CD14-positive monocyte (primary cell): ENCODE measurements at regions not wholly inside any gene's neighbourhood (a gene's known extent, or its start where the extent isn't known, plus 50 kb on each side); places are given as distances from the start of the nearest gene placed in this dataset.

Experiments used
- DNase-seq, 3 donors: peaks; one replicate each; pipeline ENCODE4 v3.0.0-alpha.2; 2011 to 2022
- H2AFZ ChIP-seq: 2 replicates; pipeline ENCODE4 v1.6.0; 2012; ENCODE audit warnings: mild to moderate bottlenecking, low read depth, low read length, inconsistent platforms; ENCODE audit not compliant: insufficient read depth, poor library complexity, severe bottlenecking
- H3K27ac ChIP-seq, 2 donors: 1 replicate in 1 of 2; 2 replicates in 1 of 2; pipeline ENCODE4 v1.5.1; 2012 to 2013; ENCODE audit warnings: low read length in 2 of 2, control low read depth in 1 of 2, inconsistent platforms in 1 of 2, low read depth in 1 of 2, mild to moderate bottlenecking in 1 of 2
- H3K27me3 ChIP-seq, 2 donors: one replicate each; pipeline versions ENCODE4 v1.6.0 to v1.6.1; 2011 to 2013; ENCODE audit warnings: low read length in 2 of 2; ENCODE audit not compliant: control insufficient read depth in 2 of 2, insufficient read depth in 2 of 2
- H3K36me3 ChIP-seq, 2 donors: replicated peaks in 1 of 2; 1 replicate in 1 of 2; 2 replicates in 1 of 2; pipeline versions ENCODE4 v1.5.1 to v1.6.1; 2012 to 2013; ENCODE audit warnings: low read length in 2 of 2, control low read depth in 1 of 2, inconsistent platforms in 1 of 2, mild to moderate bottlenecking in 1 of 2; ENCODE audit not compliant: insufficient read depth in 2 of 2, control insufficient read depth in 1 of 2
- H3K4me1 ChIP-seq, 2 donors: 1 replicate in 1 of 2; 2 replicates in 1 of 2; pipeline versions ENCODE4 v1.5.1 to v1.6.1; 2012 to 2013; ENCODE audit warnings: low read length in 2 of 2, control low read depth in 1 of 2, inconsistent platforms in 1 of 2, mild to moderate bottlenecking in 1 of 2, moderate library complexity in 1 of 2; ENCODE audit not compliant: insufficient read depth in 2 of 2, control insufficient read depth in 1 of 2
- H3K4me2 ChIP-seq: replicated peaks from 2 replicates; pipeline ENCODE3; 2012; ENCODE audit warnings: low read length, moderate library complexity, mild to moderate bottlenecking; ENCODE audit not compliant: poor library complexity, severe bottlenecking; ENCODE audit errors: extremely low read depth
- H3K4me3 ChIP-seq, 3 experiments: fragments of 200-600 bp in 1 of 3; sonication (generic) in 1 of 3; replicated peaks in 1 of 3; 1 replicate in 2 of 3; 2 replicates in 1 of 3; pipeline ENCODE4 v1.5.1; 2011 to 2013; ENCODE audit warnings: low read length in 3 of 3, mild to moderate bottlenecking in 3 of 3, control low read depth in 2 of 3, low read depth in 2 of 3, inconsistent platforms in 1 of 3, moderate library complexity in 1 of 3
- H3K79me2 ChIP-seq: 2 replicates; pipeline ENCODE4 v1.6.0; 2012; ENCODE audit warnings: mild to moderate bottlenecking, control low read depth, inconsistent platforms, low read length, moderate library complexity; ENCODE audit not compliant: insufficient read depth
- H3K9ac ChIP-seq: 2 replicates; pipeline ENCODE4 v1.6.0; 2017; ENCODE audit warnings: low read length, mild to moderate bottlenecking; ENCODE audit not compliant: insufficient read depth, poor library complexity, severe bottlenecking
- H3K9me3 ChIP-seq, 2 donors: replicated peaks in 1 of 2; 1 replicate in 1 of 2; 2 replicates in 1 of 2; pipeline versions ENCODE4 v1.5.1 to v1.6.1; 2012 to 2013; ENCODE audit warnings: low read length in 2 of 2, control low read depth in 1 of 2; ENCODE audit not compliant: control insufficient read depth in 1 of 2, insufficient read depth in 1 of 2
- H4K20me1 ChIP-seq: 2 replicates; pipeline ENCODE4 v1.6.0; 2012; ENCODE audit warnings: mild to moderate bottlenecking, low read length, control low read depth, moderate library complexity; ENCODE audit not compliant: insufficient read depth
- H3K27ac Mint-ChIP-seq, 7 donors: one replicate each; pipeline ENCODE4 v1.8.0; 2020; ENCODE audit warnings: mild to moderate bottlenecking in 7 of 7, mixed read lengths in 7 of 7, moderate library complexity in 6 of 7, inconsistent platforms in 2 of 7
- H3K27me3 Mint-ChIP-seq, 3 donors: one replicate each; pipeline ENCODE4 v1.8.0; 2021 to 2022; ENCODE audit warnings: low read depth in 3 of 3, mild to moderate bottlenecking in 3 of 3, mixed read lengths in 3 of 3, moderate library complexity in 3 of 3, inconsistent platforms in 1 of 3
- H3K36me3 Mint-ChIP-seq, 2 donors: one replicate each; pipeline ENCODE4 v1.8.0; 2020; ENCODE audit warnings: mixed read lengths in 2 of 2, inconsistent platforms in 1 of 2, mild to moderate bottlenecking in 1 of 2
- H3K4me1 Mint-ChIP-seq: one replicate; pipeline ENCODE4 v1.8.0; 2020; ENCODE audit warnings: mild to moderate bottlenecking, mixed read lengths
- H3K4me3 Mint-ChIP-seq, 2 donors: one replicate each; pipeline ENCODE4 v1.8.0; 2020; ENCODE audit warnings: mild to moderate bottlenecking in 2 of 2, mixed read lengths in 2 of 2, moderate library complexity in 1 of 2
- H3K9me3 Mint-ChIP-seq, 7 donors: one replicate each; pipeline ENCODE4 v1.8.0; 2020 to 2022; ENCODE audit warnings: mixed read lengths in 7 of 7, mild to moderate bottlenecking in 6 of 7, moderate library complexity in 6 of 7, inconsistent platforms in 2 of 7
- CTCF ChIP-seq: fragments of 200-600 bp; IDR thresholded peaks from one replicate; pipeline ENCODE4 v1.8.0; 2022; ENCODE audit warnings: antibody characterized with exemption, mild to moderate bottlenecking
- WGBS: methylation state at CpG from one replicate; pipeline ENCODE4 v1.1.5; 2013; ENCODE audit warnings: missing lambda C conversion rate; ENCODE audit not compliant: insufficient coverage; 5-methylcytosine and 5-hydroxymethylcytosine counted together
- intact Hi-C, 2 donors: fragments of 100-400 bp; cut with micrococcal nuclease; formaldehyde crosslinking; loops; one replicate each; pipeline versions ENCODE4 v1.15.0 to v1.15.1; 2023

GRCh38 chr14:98580131-98580678 lies 691.8 kb downstream of the BCL11B start:
- Histone ChIP-seq H3K27ac (no peak overlapping the region), H3K4me3 (no peak overlapping the region), H4K20me1 (no peaks in the 10 kb centered on the region), H3K9ac (no peak overlapping the region), H3K4me1 (no peaks in the 10 kb centered on the region), H3K27me3 (no peaks in the 10 kb centered on the region), H3K4me2 (no peak overlapping the region), H3K79me2 (no peaks in the 10 kb centered on the region), H2AFZ (no peak overlapping the region), H3K9me3 (no peaks in the 10 kb centered on the region), H3K36me3 (no peaks in the 10 kb centered on the region)
- WGBS: no CpG with 5 or more reads among the region's 3 CpGs
- Mint-ChIP-seq H3K36me3 (no peaks in the 10 kb centered on the region), H3K9me3 (peaks cover 0 to 7% (median 3%) of the 10 kb centered on the region in 7 donors), H3K4me3 (no peak overlapping the region), H3K4me1 (no peaks in the 10 kb centered on the region), H3K27ac (no peak overlapping the region), H3K27me3 (peaks cover 0 to 3% (median 2%) of the 10 kb centered on the region in 3 donors)
- DNase-seq: no peak
- intact Hi-C loops: no loop called here
- TF ChIP-seq CTCF: no peak

GRCh38 chr14:98582276-98582675 lies 689.7 kb downstream of the BCL11B start:
- Histone ChIP-seq H3K27me3 (no peaks in the 10 kb centered on the region), H3K4me2 (no peak overlapping the region), H3K4me3 (no peak overlapping the region), H3K36me3 (no peaks in the 10 kb centered on the region), H3K27ac (no peak overlapping the region), H3K9me3 (no peaks in the 10 kb centered on the region), H3K9ac (no peak overlapping the region), H3K79me2 (no peaks in the 10 kb centered on the region), H3K4me1 (no peaks in the 10 kb centered on the region), H4K20me1 (no peaks in the 10 kb centered on the region), H2AFZ (no peak overlapping the region)
- DNase-seq: no peak
- TF ChIP-seq CTCF: no peak
- H3K27me3 Mint-ChIP-seq: peaks cover 0 to 3% (median 3%) of the 10 kb centered on the region in 3 donors
- no peaks in the 10 kb centered on the region for H3K36me3 Mint-ChIP-seq
- H3K27ac Mint-ChIP-seq: no peak overlapping the region
- 72% methylated on average over 7 of the region's 7 CpGs for WGBS
- H3K4me3 Mint-ChIP-seq: no peak overlapping the region
- intact Hi-C loops: no loop called here
- peaks cover 0 to 11% (median 4%) of the 10 kb centered on the region in 7 donors for H3K9me3 Mint-ChIP-seq
- H3K4me1 Mint-ChIP-seq: no peaks in the 10 kb centered on the region
